CD4-positive, alpha-beta memory T cell (primary cell): ENCODE measurements at regions not wholly inside any gene's neighbourhood (a gene's known extent, or its start where the extent isn't known, plus 50 kb on each side); places are given as distances from the start of the nearest gene placed in this dataset.

Experiments
- CTCF ChIA-PET: fragments of 350-600 bp; sonication (Branson Sonifier 250); formaldehyde crosslinking; loops from one replicate; lab custom pipeline; 2021; ENCODE audit warnings: inconsistent platforms; ENCODE audit not compliant: partially characterized antibody; lab: Charles Lee
- POLR2A ChIA-PET: fragments of 350-600 bp; sonication (Branson Sonifier 250); formaldehyde crosslinking; loops from one replicate; lab custom pipeline; 2021; ENCODE audit not compliant: partially characterized antibody; lab: Charles Lee
- DNase-seq, 5 donors: peaks; one replicate each; pipeline versions ENCODE4 v3.0.0 to v3.0.0-alpha.2; 2020 to 2022; ENCODE audit warnings: mixed read lengths in 1 of 5
- H3K27ac ChIP-seq: one replicate; pipeline ENCODE4 v1.7.0; 2013; ENCODE audit warnings: low read depth, low read length
- H3K27me3 ChIP-seq: 2 replicates; pipeline ENCODE4 v1.7.0; 2013; ENCODE audit warnings: mild to moderate bottlenecking, low read length, moderate library complexity; ENCODE audit not compliant: insufficient read depth
- H3K36me3 ChIP-seq: 2 replicates; pipeline ENCODE4 v1.7.0; 2013; ENCODE audit warnings: mild to moderate bottlenecking, low read length, moderate library complexity; ENCODE audit not compliant: insufficient read depth
- H3K4me1 ChIP-seq: 2 replicates; pipeline ENCODE4 v1.7.0; 2013; ENCODE audit warnings: mild to moderate bottlenecking, low read length, moderate library complexity; ENCODE audit not compliant: insufficient read depth
- H3K4me3 ChIP-seq, 2 donors: one replicate each; pipeline ENCODE4 v1.7.0; 2013; ENCODE audit warnings: low read length in 2 of 2, mild to moderate bottlenecking in 1 of 2
- H3K9me3 ChIP-seq, 2 donors: one replicate each; pipeline ENCODE4 v1.7.0; 2013; ENCODE audit warnings: low read length in 2 of 2, control low read depth in 1 of 2; ENCODE audit not compliant: control insufficient read depth in 1 of 2
- H3K27ac Mint-ChIP-seq, 7 donors: one replicate each; pipeline ENCODE4 v1.8.0; 2020 to 2021; ENCODE audit warnings: mixed read lengths in 7 of 7, mild to moderate bottlenecking in 6 of 7, inconsistent platforms in 3 of 7, moderate library complexity in 3 of 7
- H3K27me3 Mint-ChIP-seq, 2 donors: one replicate each; pipeline ENCODE4 v1.8.0; 2020 to 2021; ENCODE audit warnings: mixed read lengths in 2 of 2
- H3K36me3 Mint-ChIP-seq, 2 donors: one replicate each; pipeline ENCODE4 v1.8.0; 2020 to 2021; ENCODE audit warnings: mixed read lengths in 2 of 2, inconsistent platforms in 1 of 2, mild to moderate bottlenecking in 1 of 2
- H3K4me1 Mint-ChIP-seq, 4 donors: one replicate each; pipeline ENCODE4 v1.8.0; 2020 to 2021; ENCODE audit warnings: mixed read lengths in 4 of 4, mild to moderate bottlenecking in 1 of 4
- H3K4me3 Mint-ChIP-seq, 8 donors: one replicate each; pipeline ENCODE4 v1.8.0; 2020 to 2021; ENCODE audit warnings: mixed read lengths in 8 of 8, mild to moderate bottlenecking in 7 of 8, moderate library complexity in 6 of 8, inconsistent platforms in 3 of 8
- H3K9me3 Mint-ChIP-seq, 8 donors: one replicate each; pipeline ENCODE4 v1.8.0; 2020 to 2021; ENCODE audit warnings: mixed read lengths in 8 of 8, mild to moderate bottlenecking in 5 of 8, inconsistent platforms in 3 of 8, moderate library complexity in 1 of 8
- intact Hi-C: fragments of 100-400 bp; cut with micrococcal nuclease; formaldehyde crosslinking; loops from one replicate; pipeline ENCODE4 v1.15.1; 2023

GRCh38 chr20:41837669-41838224 lies 219.6 kb upstream of the CHD6 start:
- Histone ChIP-seq H3K27ac (no peak overlapping the region), H3K9me3 (no peaks in the 10 kb centered on the region), H3K27me3 (no peaks in the 10 kb centered on the region), H3K36me3 (no peaks in the 10 kb centered on the region), H3K4me3 (no peak overlapping the region), H3K4me1 (no peaks in the 10 kb centered on the region)
- no peaks in the 10 kb centered on the region for H3K36me3 Mint-ChIP-seq
- no peak overlapping the region for H3K27ac Mint-ChIP-seq
- intact Hi-C loops = no loop called here
- no peaks in the 10 kb centered on the region for H3K4me1 Mint-ChIP-seq
- peak overlapping the region in 1 of 8 donors; percentile 37 for H3K4me3 Mint-ChIP-seq
- peaks cover 1 to 13% of the 10 kb centered on the region in 2 donors for H3K27me3 Mint-ChIP-seq
- CTCF ChIA-PET = no interaction called here
- no peak for DNase-seq
- peaks cover 0 to 11% (median 2%) of the 10 kb centered on the region in 8 donors for H3K9me3 Mint-ChIP-seq
- POLR2A ChIA-PET = no interaction called here

GRCh38 chr20:41833739-41834138 lies 215.6 kb upstream of the CHD6 start:
- Histone ChIP-seq H3K4me3 (no peak overlapping the region), H3K27ac (no peak overlapping the region), H3K4me1 (no peaks in the 10 kb centered on the region), H3K27me3 (no peaks in the 10 kb centered on the region), H3K9me3 (no peaks in the 10 kb centered on the region), H3K36me3 (no peaks in the 10 kb centered on the region)
- H3K27ac Mint-ChIP-seq = no peak overlapping the region
- peaks cover 0 to 5% of the 10 kb centered on the region in 2 donors for H3K27me3 Mint-ChIP-seq
- no peaks in the 10 kb centered on the region for H3K36me3 Mint-ChIP-seq
- peaks cover 0 to 3% (median 0%) of the 10 kb centered on the region in 8 donors for H3K9me3 Mint-ChIP-seq
- intact Hi-C loops = no loop called here
- DNase-seq = no peak
- H3K4me1 Mint-ChIP-seq = no peaks in the 10 kb centered on the region
- no peak overlapping the region for H3K4me3 Mint-ChIP-seq
- CTCF ChIA-PET = no interaction called here
- POLR2A ChIA-PET = no interaction called here

GRCh38 chr20:41830702-41831101 lies 212.5 kb upstream of the CHD6 start:
- Histone ChIP-seq H3K36me3 (no peaks in the 10 kb centered on the region), H3K4me1 (no peaks in the 10 kb centered on the region), H3K27me3 (no peaks in the 10 kb centered on the region), H3K9me3 (no peaks in the 10 kb centered on the region), H3K27ac (no peak overlapping the region), H3K4me3 (no peak overlapping the region)
- intact Hi-C loops = no loop called here
- Mint-ChIP-seq H3K4me3 (no peak overlapping the region), H3K36me3 (no peaks in the 10 kb centered on the region), H3K27ac (no peak overlapping the region), H3K27me3 (peaks cover 2 to 4% of the 10 kb centered on the region in 2 donors), H3K4me1 (no peaks in the 10 kb centered on the region), H3K9me3 (peaks cover 0 to 3% (median 0%) of the 10 kb centered on the region in 8 donors)
- DNase-seq = no peak
- POLR2A ChIA-PET = no interaction called here
- CTCF ChIA-PET = no interaction called here

- Mint-ChIP-seq H3K4me3 (no peak overlapping the region), H3K27ac (no peak overlapping the region), H3K27me3 (peaks cover 0 to 2% of the 10 kb centered on the region in 2 donors), H3K4me1 (no peaks in the 10 kb centered on the region), H3K9me3 (peaks cover 0 to 6% (median under 1%) of the 10 kb centered on the region in 8 donors), H3K36me3 (no peaks in the 10 kb centered on the region)
- Histone ChIP-seq H3K27me3 (no peaks in the 10 kb centered on the region), H3K27ac (no peak overlapping the region), H3K36me3 (no peaks in the 10 kb centered on the region), H3K4me1 (no peaks in the 10 kb centered on the region), H3K4me3 (no peak overlapping the region), H3K9me3 (no peaks in the 10 kb centered on the region)
- POLR2A ChIA-PET = no interaction called here
- CTCF ChIA-PET = no interaction called here
- no peak for DNase-seq
- intact Hi-C loops = no loop called here
Observed at GRCh38 chr20:41819436-41819835, 201.3 kb upstream of the CHD6 start.

GRCh38 chr20:41818991-41819390 lies 200.8 kb upstream of the CHD6 start:
- Mint-ChIP-seq H3K9me3 (peaks cover 0 to 7% (median 0%) of the 10 kb centered on the region in 8 donors), H3K4me3 (no peak overlapping the region), H3K36me3 (no peaks in the 10 kb centered on the region), H3K4me1 (no peaks in the 10 kb centered on the region), H3K27me3 (peaks cover 0 to 1% of the 10 kb centered on the region in 2 donors), H3K27ac (no peak overlapping the region)
- H3K36me3 ChIP-seq = no peaks in the 10 kb centered on the region
- CTCF ChIA-PET = no interaction called here
- no peaks in the 10 kb centered on the region for H3K9me3 ChIP-seq
- intact Hi-C loops = no loop called here
- H3K4me1 ChIP-seq = no peaks in the 10 kb centered on the region
- no peak for DNase-seq
- H3K4me3 ChIP-seq = no peak overlapping the region
- POLR2A ChIA-PET = no interaction called here
- H3K27me3 ChIP-seq = no peaks in the 10 kb centered on the region
- H3K27ac ChIP-seq = no peak overlapping the region

GRCh38 chr20:41818369-41818768 lies 200.2 kb upstream of the CHD6 start:
- Histone ChIP-seq H3K4me1 (no peaks in the 10 kb centered on the region), H3K27me3 (no peaks in the 10 kb centered on the region), H3K9me3 (no peaks in the 10 kb centered on the region), H3K27ac (no peak overlapping the region), H3K4me3 (no peak overlapping the region), H3K36me3 (no peaks in the 10 kb centered on the region)
- ChIA-PET CTCF (no interaction called here), POLR2A (no interaction called here)
- no peak for DNase-seq
- intact Hi-C loops = no loop called here
- Mint-ChIP-seq H3K36me3 (no peaks in the 10 kb centered on the region), H3K4me3 (no peak overlapping the region), H3K9me3 (peaks cover 0 to 10% (median 0%) of the 10 kb centered on the region in 8 donors), H3K4me1 (no peaks in the 10 kb centered on the region), H3K27me3 (peaks cover 0 to 1% of the 10 kb centered on the region in 2 donors), H3K27ac (no peak overlapping the region)

- ChIA-PET CTCF (no interaction called here), POLR2A (no interaction called here)
- H3K36me3 Mint-ChIP-seq = no peaks in the 10 kb centered on the region
- no peaks in the 10 kb centered on the region for H3K27me3 Mint-ChIP-seq
- H3K9me3 Mint-ChIP-seq = peaks cover 0 to 18% (median 8%) of the 10 kb centered on the region in 8 donors
- no peaks in the 10 kb centered on the region for H3K9me3 ChIP-seq
- no peaks in the 10 kb centered on the region for H3K4me1 Mint-ChIP-seq
- no peak overlapping the region for H3K4me3 ChIP-seq
- H3K4me3 Mint-ChIP-seq = no peak overlapping the region
- H3K27ac Mint-ChIP-seq = no peak overlapping the region
- H3K36me3 ChIP-seq = no peaks in the 10 kb centered on the region
- no peak for DNase-seq
- H3K27ac ChIP-seq = no peak overlapping the region
- intact Hi-C loops = no loop called here
- no peaks in the 10 kb centered on the region for H3K4me1 ChIP-seq
- no peaks in the 10 kb centered on the region for H3K27me3 ChIP-seq
Observed at GRCh38 chr20:41811456-41811855, 193.3 kb upstream of the CHD6 start.

GRCh38 chr20:41800040-41800439 lies 181.9 kb upstream of the CHD6 start:
- Mint-ChIP-seq H3K36me3 (no peaks in the 10 kb centered on the region), H3K9me3 (peaks cover 0 to 5% (median 0%) of the 10 kb centered on the region in 8 donors), H3K27me3 (peaks cover 0 to 3% of the 10 kb centered on the region in 2 donors), H3K4me3 (no peak overlapping the region), H3K4me1 (no peaks in the 10 kb centered on the region), H3K27ac (no peak overlapping the region)
- Histone ChIP-seq H3K4me3 (no peak overlapping the region), H3K27ac (no peak overlapping the region), H3K36me3 (no peaks in the 10 kb centered on the region), H3K4me1 (no peaks in the 10 kb centered on the region), H3K27me3 (no peaks in the 10 kb centered on the region), H3K9me3 (no peaks in the 10 kb centered on the region)
- ChIA-PET POLR2A (no interaction called here), CTCF (no interaction called here)
- DNase-seq = no peak
- intact Hi-C loops = no loop called here
